HEK293 (cell line): ENCODE measurements at regions not wholly inside any gene's neighbourhood (a gene's known extent, or its start where the extent isn't known, plus 50 kb on each side); places are given as distances from the start of the nearest gene placed in this dataset.

Experiments used
- GLI4 ChIP-seq: fragments of 450-650 bp; formaldehyde crosslinking; IDR thresholded peaks from 2 replicates; pipeline ENCODE4 v1.5.1; 2016; ENCODE audit warnings: missing biosample characterization, missing genetic modification characterization
- OVOL3 ChIP-seq: fragments of 450-650 bp; formaldehyde crosslinking; IDR thresholded peaks from 2 replicates; pipeline ENCODE4 v1.5.1; 2016; ENCODE audit warnings: missing biosample characterization, missing genetic modification characterization
- SP2 ChIP-seq: fragments of 450-650 bp; formaldehyde crosslinking; IDR thresholded peaks from 2 replicates; pipeline ENCODE4 v1.5.1; 2016; ENCODE audit warnings: missing biosample characterization, missing genetic modification characterization
- ZBTB7A ChIP-seq: fragments of 450-650 bp; formaldehyde crosslinking; IDR thresholded peaks from 2 replicates; pipeline ENCODE4 v1.5.1; 2016; ENCODE audit warnings: low read depth, missing biosample characterization, missing genetic modification characterization
- ZFHX2 ChIP-seq: fragments of 450-650 bp; formaldehyde crosslinking; conservative IDR thresholded peaks from 2 replicates; pipeline ENCODE4 v1.5.1; 2016; ENCODE audit warnings: missing biosample characterization, missing genetic modification characterization
- ZNF138 ChIP-seq: fragments of 450-650 bp; formaldehyde crosslinking; IDR thresholded peaks from 2 replicates; pipeline ENCODE4 v1.5.1; 2016; ENCODE audit warnings: missing biosample characterization, missing genetic modification characterization, borderline replicate concordance
- ZNF211 ChIP-seq: fragments of 450-650 bp; formaldehyde crosslinking; IDR thresholded peaks from 2 replicates; pipeline ENCODE4 v1.5.1; 2016; ENCODE audit warnings: low read depth, missing biosample characterization, missing genetic modification characterization
- ZNF37A ChIP-seq: fragments of 450-650 bp; IDR thresholded peaks from 2 replicates; pipeline ENCODE4 v1.5.1; 2018; ENCODE audit warnings: missing biosample characterization, missing genetic modification characterization
- ZNF513 ChIP-seq: fragments of 450-650 bp; IDR thresholded peaks from 2 replicates; pipeline ENCODE4 v1.5.1; 2018; ENCODE audit warnings: missing biosample characterization, missing genetic modification characterization
- ZNF600 ChIP-seq: fragments of 450-650 bp; formaldehyde crosslinking; IDR thresholded peaks from 2 replicates; pipeline ENCODE4 v1.5.1; 2016; ENCODE audit warnings: missing biosample characterization, missing genetic modification characterization
- ZNF843 ChIP-seq: fragments of 450-650 bp; formaldehyde crosslinking; IDR thresholded peaks from 2 replicates; pipeline ENCODE4 v1.5.1; 2016; ENCODE audit warnings: missing biosample characterization, missing genetic modification characterization
- TF ChIP-seq, protein P1 (sequence below): fragments of 450-650 bp; formaldehyde crosslinking; IDR thresholded peaks from 2 replicates; pipeline ENCODE4 v1.5.1; 2016; ENCODE audit warnings: missing biosample characterization, missing genetic modification characterization
- TF ChIP-seq, protein P2 (sequence below): IDR thresholded peaks from 2 replicates; pipeline ENCODE4 v1.6.1; 2011; ENCODE audit warnings: mild to moderate bottlenecking, low read depth, low read length, borderline replicate concordance
- TF ChIP-seq, protein P3 (sequence below): fragments of 450-650 bp; formaldehyde crosslinking; IDR thresholded peaks from 2 replicates; pipeline ENCODE4 v1.5.1; 2016; ENCODE audit warnings: missing biosample characterization, missing genetic modification characterization

DNA sequence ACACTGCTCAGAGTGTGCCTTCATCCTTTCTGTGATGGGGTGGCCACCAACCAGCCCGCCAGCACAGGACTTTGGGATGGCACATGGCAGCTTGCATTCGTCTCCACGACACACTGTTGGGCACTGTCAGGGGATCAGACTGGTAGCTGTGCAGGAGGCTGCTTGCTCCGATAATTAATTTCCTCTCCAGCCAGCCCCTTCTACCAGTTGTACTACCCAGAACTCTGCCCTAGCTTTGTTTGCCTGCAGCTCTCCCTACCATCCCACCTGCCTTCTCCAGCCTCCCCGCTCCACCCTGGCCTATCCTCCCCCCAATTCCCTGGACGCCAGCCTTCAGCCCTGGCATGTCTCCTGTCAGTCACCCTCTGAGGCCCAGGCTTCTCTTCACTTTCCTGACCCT lies 228.3 kb downstream of the TSHZ3 start:
- TF ChIP-seq, protein P1, sequence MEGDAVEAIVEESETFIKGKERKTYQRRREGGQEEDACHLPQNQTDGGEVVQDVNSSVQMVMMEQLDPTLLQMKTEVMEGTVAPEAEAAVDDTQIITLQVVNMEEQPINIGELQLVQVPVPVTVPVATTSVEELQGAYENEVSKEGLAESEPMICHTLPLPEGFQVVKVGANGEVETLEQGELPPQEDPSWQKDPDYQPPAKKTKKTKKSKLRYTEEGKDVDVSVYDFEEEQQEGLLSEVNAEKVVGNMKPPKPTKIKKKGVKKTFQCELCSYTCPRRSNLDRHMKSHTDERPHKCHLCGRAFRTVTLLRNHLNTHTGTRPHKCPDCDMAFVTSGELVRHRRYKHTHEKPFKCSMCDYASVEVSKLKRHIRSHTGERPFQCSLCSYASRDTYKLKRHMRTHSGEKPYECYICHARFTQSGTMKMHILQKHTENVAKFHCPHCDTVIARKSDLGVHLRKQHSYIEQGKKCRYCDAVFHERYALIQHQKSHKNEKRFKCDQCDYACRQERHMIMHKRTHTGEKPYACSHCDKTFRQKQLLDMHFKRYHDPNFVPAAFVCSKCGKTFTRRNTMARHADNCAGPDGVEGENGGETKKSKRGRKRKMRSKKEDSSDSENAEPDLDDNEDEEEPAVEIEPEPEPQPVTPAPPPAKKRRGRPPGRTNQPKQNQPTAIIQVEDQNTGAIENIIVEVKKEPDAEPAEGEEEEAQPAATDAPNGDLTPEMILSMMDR (tag by site-specific recombination) = no peak
- TF ChIP-seq ZFHX2 (no peak), OVOL3 (tag by site-specific recombination) (no peak), SP2 (tag by site-specific recombination) (no peak), ZBTB7A (tag by site-specific recombination) (no peak), ZNF138 (tag by site-specific recombination) (no peak), ZNF37A (no peak), ZNF513 (tag by site-specific recombination) (no peak), GLI4 (no peak), ZNF600 (tag by site-specific recombination) (no peak), ZNF211 (tag by site-specific recombination) (no peak), ZNF843 (tag by site-specific recombination) (no peak)
- TF ChIP-seq, protein P2, sequence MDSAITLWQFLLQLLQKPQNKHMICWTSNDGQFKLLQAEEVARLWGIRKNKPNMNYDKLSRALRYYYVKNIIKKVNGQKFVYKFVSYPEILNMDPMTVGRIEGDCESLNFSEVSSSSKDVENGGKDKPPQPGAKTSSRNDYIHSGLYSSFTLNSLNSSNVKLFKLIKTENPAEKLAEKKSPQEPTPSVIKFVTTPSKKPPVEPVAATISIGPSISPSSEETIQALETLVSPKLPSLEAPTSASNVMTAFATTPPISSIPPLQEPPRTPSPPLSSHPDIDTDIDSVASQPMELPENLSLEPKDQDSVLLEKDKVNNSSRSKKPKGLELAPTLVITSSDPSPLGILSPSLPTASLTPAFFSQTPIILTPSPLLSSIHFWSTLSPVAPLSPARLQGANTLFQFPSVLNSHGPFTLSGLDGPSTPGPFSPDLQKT = no peak
- TF ChIP-seq, protein P3, sequence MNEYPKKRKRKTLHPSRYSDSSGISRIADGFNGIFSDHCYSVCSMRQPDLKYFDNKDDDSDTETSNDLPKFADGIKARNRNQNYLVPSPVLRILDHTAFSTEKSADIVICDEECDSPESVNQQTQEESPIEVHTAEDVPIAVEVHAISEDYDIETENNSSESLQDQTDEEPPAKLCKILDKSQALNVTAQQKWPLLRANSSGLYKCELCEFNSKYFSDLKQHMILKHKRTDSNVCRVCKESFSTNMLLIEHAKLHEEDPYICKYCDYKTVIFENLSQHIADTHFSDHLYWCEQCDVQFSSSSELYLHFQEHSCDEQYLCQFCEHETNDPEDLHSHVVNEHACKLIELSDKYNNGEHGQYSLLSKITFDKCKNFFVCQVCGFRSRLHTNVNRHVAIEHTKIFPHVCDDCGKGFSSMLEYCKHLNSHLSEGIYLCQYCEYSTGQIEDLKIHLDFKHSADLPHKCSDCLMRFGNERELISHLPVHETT = no peak
